HG03060 (cell line): ENCODE measurements at regions not wholly inside any gene's neighbourhood (a gene's known extent, or its start where the extent isn't known, plus 50 kb on each side); places are given as distances from the start of the nearest gene placed in this dataset.
"Not testable (repeated sequence)": the region's sequence is repeated elsewhere in the genome, so short reads cannot be mapped to it uniquely, and the experiment has no call there.

ENCODE experiments used
- ATAC-seq: cut with Tn5 transposase; IDR thresholded peaks from one replicate; pipeline ENCODE4 v1.9.1; 2021; ENCODE audit warnings: low read depth, moderate number of reproducible peaks; ENCODE audit not compliant: unreplicated experiment

- ATAC-seq = no peak
Measured at GRCh38 chr6:76592566-76592965, 520.1 kb upstream of the IMPG1 start.

GRCh38 chr6:76587271-76587670, 514.8 kb upstream of the IMPG1 start:
- ATAC-seq = no peak

- ATAC-seq = no peak
Measured at GRCh38 chr6:76584121-76584520, 511.7 kb upstream of the IMPG1 start.

GRCh38 chr6:76578746-76579145, 506.3 kb upstream of the IMPG1 start:
- no peak for ATAC-seq

- ATAC-seq = no peak
Measured at GRCh38 chr6:76574746-76575145, 502.3 kb upstream of the IMPG1 start.

GRCh38 chr6:76565932-76566331, 493.5 kb upstream of the IMPG1 start:
- no peak for ATAC-seq

- not testable (repeated sequence) for ATAC-seq
Measured at GRCh38 chr6:76562371-76562770, 489.9 kb upstream of the IMPG1 start.

GRCh38 chr6:76560851-76561755, 488.6 kb upstream of the IMPG1 start:
- ATAC-seq = not testable (repeated sequence)

- ATAC-seq = no peak
Measured at GRCh38 chr6:76553256-76553655, 480.8 kb upstream of the IMPG1 start.

GRCh38 chr6:76552268-76552667, 479.8 kb upstream of the IMPG1 start:
- ATAC-seq = no peak

GRCh38 chr6:76533661-76534060, 461.2 kb upstream of the IMPG1 start:
- ATAC-seq = no peak

GRCh38 chr6:76532647-76533046, 460.2 kb upstream of the IMPG1 start:
- ATAC-seq = no peak

GRCh38 chr6:76518443-76518842, 446.0 kb upstream of the IMPG1 start:
- ATAC-seq = no peak

GRCh38 chr6:76516924-76517323, 444.5 kb upstream of the IMPG1 start:
- ATAC-seq = no peak

GRCh38 chr6:76510489-76510888, 438.0 kb upstream of the IMPG1 start:
- ATAC-seq = no peak

GRCh38 chr6:76509397-76509796, 436.9 kb upstream of the IMPG1 start:
- ATAC-seq = no peak

- ATAC-seq = no peak
Measured at GRCh38 chr6:76506808-76507207, 434.3 kb upstream of the IMPG1 start.

GRCh38 chr6:76495909-76496308, 423.4 kb upstream of the IMPG1 start:
- ATAC-seq = no peak

- ATAC-seq = not testable (repeated sequence)
Measured at GRCh38 chr6:76491376-76491775, 418.9 kb upstream of the IMPG1 start.

- no peak for ATAC-seq
Measured at GRCh38 chr6:76490456-76490855, 418.0 kb upstream of the IMPG1 start.

GRCh38 chr6:76481101-76481500, 408.6 kb upstream of the IMPG1 start:
- no peak for ATAC-seq

GRCh38 chr6:76472858-76473257, 400.4 kb upstream of the IMPG1 start:
- no peak for ATAC-seq
